GM13977 (cell line): ENCODE measurements at regions not wholly inside any gene's neighbourhood (a gene's known extent, or its start where the extent isn't known, plus 50 kb on each side); places are given as distances from the start of the nearest gene placed in this dataset.

Source experiments
- DNase-seq: peaks from one replicate; pipeline ENCODE4 v3.0.0; 2012; ENCODE audit warnings: low spot score
- CTCF ChIP-seq: IDR thresholded peaks from 2 replicates; pipeline ENCODE4 v1.5.1; 2012; ENCODE audit warnings: mild to moderate bottlenecking, control low read depth; ENCODE audit not compliant: insufficient read depth; ENCODE audit errors: extremely low read depth, missing control alignments
- in situ Hi-C: fragments of 300-500 bp; cut with MboI; formaldehyde crosslinking; loops from one replicate; pipeline ENCODE4 v1.12.0; 2022; ENCODE audit warnings: low sequenced_read_pairs, low pct_unique_long_range_greater_than_20kb, mixed read lengths, inconsistent platforms; ENCODE audit not compliant: unreplicated experiment

GRCh38 chr16:22726868-22727267 lies 87.1 kb upstream of the HS3ST2 start:
- in situ Hi-C loops = no loop called here
- TF ChIP-seq CTCF = no peak
- no peak for DNase-seq

- DNase-seq = no peak
- TF ChIP-seq CTCF = no peak
- in situ Hi-C loops = no loop called here
These were observed 86.4 kb upstream of the HS3ST2 start for GRCh38 chr16:22727285-22728166.

GRCh38 chr16:22728167-22728836 lies 85.7 kb upstream of the HS3ST2 start:
- DNase-seq = no peak
- in situ Hi-C loops = no loop called here
- TF ChIP-seq CTCF = no peak

GRCh38 chr16:22732400-22732799 lies 81.6 kb upstream of the HS3ST2 start:
- TF ChIP-seq CTCF = no peak
- in situ Hi-C loops = no loop called here
- no peak for DNase-seq

GRCh38 chr16:22732959-22733358 lies 81.0 kb upstream of the HS3ST2 start:
- no peak for TF ChIP-seq CTCF
- in situ Hi-C loops = no loop called here
- DNase-seq = no peak

GRCh38 chr16:22734368-22734767 lies 79.6 kb upstream of the HS3ST2 start:
- DNase-seq = no peak
- in situ Hi-C loops = no loop called here
- TF ChIP-seq CTCF = no peak
